DOHH2 (cell line): ENCODE measurements at regions not wholly inside any gene's neighbourhood (a gene's known extent, or its start where the extent isn't known, plus 50 kb on each side); places are given as distances from the start of the nearest gene placed in this dataset.

Source experiments
- EZH2phosphoT487 ChIP-seq: fragments of 200-600 bp; sonication (generic); IDR thresholded peaks from 2 replicates; pipeline ENCODE4 v1.6.1; 2017; ENCODE audit warnings: borderline replicate concordance, mild to moderate bottlenecking, antibody characterized with exemption, low read length, moderate library complexity, mixed read lengths
- TF ChIP-seq, protein P1 (sequence below): fragments of 200-600 bp; sonication (generic); IDR thresholded peaks from one replicate; pipeline ENCODE4 v1.5.1; 2014; ENCODE audit warnings: antibody characterized with exemption, mild to moderate bottlenecking, low read depth, low read length; ENCODE audit not compliant: poor library complexity, severe bottlenecking

DNA sequence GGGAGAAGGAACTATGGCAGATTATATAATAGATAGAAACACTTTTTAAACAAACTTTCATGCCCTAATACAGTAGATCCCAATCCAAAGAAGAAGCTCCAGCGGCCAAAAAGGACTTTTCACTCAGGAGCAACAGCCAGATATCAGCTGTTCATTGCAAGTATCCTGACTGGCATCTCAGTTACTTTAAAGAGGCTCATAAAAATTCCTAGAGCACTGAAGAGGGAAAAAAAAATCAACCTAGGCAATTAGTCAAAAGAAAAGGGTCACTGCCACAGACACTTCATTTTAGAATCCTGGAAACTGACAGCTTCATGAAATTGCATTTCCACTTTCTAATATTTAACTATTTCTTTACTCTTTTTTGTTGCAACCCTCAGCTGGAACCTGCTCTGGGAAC is 170.6 kb upstream of the SOX6 start:
- TF ChIP-seq, protein P1, sequence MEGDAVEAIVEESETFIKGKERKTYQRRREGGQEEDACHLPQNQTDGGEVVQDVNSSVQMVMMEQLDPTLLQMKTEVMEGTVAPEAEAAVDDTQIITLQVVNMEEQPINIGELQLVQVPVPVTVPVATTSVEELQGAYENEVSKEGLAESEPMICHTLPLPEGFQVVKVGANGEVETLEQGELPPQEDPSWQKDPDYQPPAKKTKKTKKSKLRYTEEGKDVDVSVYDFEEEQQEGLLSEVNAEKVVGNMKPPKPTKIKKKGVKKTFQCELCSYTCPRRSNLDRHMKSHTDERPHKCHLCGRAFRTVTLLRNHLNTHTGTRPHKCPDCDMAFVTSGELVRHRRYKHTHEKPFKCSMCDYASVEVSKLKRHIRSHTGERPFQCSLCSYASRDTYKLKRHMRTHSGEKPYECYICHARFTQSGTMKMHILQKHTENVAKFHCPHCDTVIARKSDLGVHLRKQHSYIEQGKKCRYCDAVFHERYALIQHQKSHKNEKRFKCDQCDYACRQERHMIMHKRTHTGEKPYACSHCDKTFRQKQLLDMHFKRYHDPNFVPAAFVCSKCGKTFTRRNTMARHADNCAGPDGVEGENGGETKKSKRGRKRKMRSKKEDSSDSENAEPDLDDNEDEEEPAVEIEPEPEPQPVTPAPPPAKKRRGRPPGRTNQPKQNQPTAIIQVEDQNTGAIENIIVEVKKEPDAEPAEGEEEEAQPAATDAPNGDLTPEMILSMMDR: no peak
- TF ChIP-seq EZH2phosphoT487: no peak
